GM23338 (cell line): ENCODE measurements at regions not wholly inside any gene's neighbourhood (a gene's known extent, or its start where the extent isn't known, plus 50 kb on each side); places are given as distances from the start of the nearest gene placed in this dataset.

Experiments
- ATAC-seq: fragments of 200-7000 bp; cut with Tn5 transposase; 3 replicates; pipeline ENCODE4 v1.9.1; 2020
- DNase-seq: peaks from one replicate; pipeline ENCODE4 v3.0.0-alpha.2; 2015; ENCODE audit warnings: low spot score
- H2AFZ ChIP-seq: fragments of 200-600 bp; sonication (generic); 2 replicates; pipeline ENCODE4 v1.8.0; 2016; ENCODE audit warnings: antibody characterized with exemption, mild to moderate bottlenecking, moderate library complexity
- H3F3A ChIP-seq: fragments of 200-600 bp; sonication (generic); replicated peaks from 2 replicates; pipeline ENCODE4 v1.8.0; 2017; ENCODE audit warnings: antibody characterized with exemption, mixed run types, low read depth
- H3K27ac ChIP-seq: fragments of 200-600 bp; sonication (generic); 2 replicates; pipeline ENCODE4 v1.6.1; 2016; ENCODE audit warnings: low read depth
- H3K27me3 ChIP-seq: fragments of 200-600 bp; sonication (generic); 2 replicates; pipeline ENCODE4 v1.8.0; 2016; ENCODE audit warnings: mild to moderate bottlenecking, mixed run types, moderate library complexity; ENCODE audit not compliant: insufficient read depth
- H3K36me3 ChIP-seq: fragments of 200-600 bp; sonication (generic); 2 replicates; pipeline ENCODE4 v1.8.0; 2016; ENCODE audit warnings: mild to moderate bottlenecking; ENCODE audit not compliant: insufficient read depth
- H3K4me1 ChIP-seq: fragments of 200-600 bp; sonication (generic); 2 replicates; pipeline ENCODE4 v1.8.0; 2016; ENCODE audit warnings: mild to moderate bottlenecking, moderate library complexity; ENCODE audit not compliant: insufficient read depth
- H3K4me2 ChIP-seq: fragments of 200-600 bp; sonication (generic); 2 replicates; pipeline ENCODE4 v1.7.1; 2017; ENCODE audit warnings: mixed run types
- H3K4me3 ChIP-seq: fragments of 200-600 bp; sonication (generic); 2 replicates; pipeline ENCODE4 v1.6.1; 2016; ENCODE audit warnings: mixed run types
- H3K79me2 ChIP-seq: fragments of 200-600 bp; sonication (generic); replicated peaks from 2 replicates; pipeline ENCODE4 v1.8.0; 2017; ENCODE audit warnings: mild to moderate bottlenecking; ENCODE audit not compliant: insufficient read depth
- H3K9me2 ChIP-seq: fragments of 200-600 bp; sonication (generic); 2 replicates; pipeline ENCODE4 v1.8.0; 2017; ENCODE audit not compliant: insufficient read depth
- H4K20me1 ChIP-seq: fragments of 200-600 bp; sonication (generic); replicated peaks from 2 replicates; pipeline ENCODE4 v1.8.0; 2017; ENCODE audit warnings: mild to moderate bottlenecking; ENCODE audit not compliant: insufficient read depth
- H3K27ac Mint-ChIP-seq: 2 replicates; pipeline ENCODE4 v1.8.0; 2020; ENCODE audit warnings: inconsistent platforms, mild to moderate bottlenecking, moderate library complexity, mixed read lengths
- H3K27me3 Mint-ChIP-seq: 3 replicates; pipeline ENCODE4 v1.8.0; 2022; ENCODE audit warnings: low read depth, mild to moderate bottlenecking, moderate library complexity, mixed read lengths, inconsistent platforms; ENCODE audit not compliant: insufficient read depth, poor library complexity
- H3K36me3 Mint-ChIP-seq: 3 replicates; pipeline ENCODE4 v1.8.0; 2021; ENCODE audit warnings: low read depth, mild to moderate bottlenecking, inconsistent platforms, moderate library complexity, mixed read lengths
- H3K4me1 Mint-ChIP-seq: 3 replicates; pipeline ENCODE4 v1.8.0; 2020; ENCODE audit warnings: mild to moderate bottlenecking, inconsistent platforms, mixed read lengths
- H3K4me3 Mint-ChIP-seq: 3 replicates; pipeline ENCODE4 v1.8.0; 2021; ENCODE audit warnings: moderate library complexity, mild to moderate bottlenecking, inconsistent platforms, mixed read lengths
- H3K9me3 Mint-ChIP-seq: 3 replicates; pipeline ENCODE4 v1.8.0; 2020; ENCODE audit warnings: moderate library complexity, mild to moderate bottlenecking, inconsistent platforms, mixed read lengths
- CREB1 ChIP-seq: fragments of 250-450 bp; sonication (Bioruptor Pico); IDR thresholded peaks from 2 replicates; pipeline ENCODE4 v1.5.0; 2020; ENCODE audit warnings: low read depth, mild to moderate bottlenecking, moderate library complexity
- EZH2 ChIP-seq: fragments of 200-600 bp; sonication (generic); IDR thresholded peaks from one replicate; pipeline ENCODE4 v1.8.0; 2017; ENCODE audit warnings: antibody characterized with exemption, mild to moderate bottlenecking, low read depth; ENCODE audit not compliant: unreplicated experiment
- EZH2phosphoT487 ChIP-seq: fragments of 200-600 bp; sonication (generic); IDR thresholded peaks from one replicate; pipeline ENCODE4 v1.8.1; 2018; ENCODE audit warnings: antibody characterized with exemption; ENCODE audit not compliant: unreplicated experiment
- NANOG ChIP-seq: IDR thresholded peaks from 2 replicates; pipeline ENCODE4 v1.6.1; 2016; ENCODE audit warnings: antibody characterized with exemption, borderline replicate concordance
- POLR2AphosphoS5 ChIP-seq: IDR thresholded peaks from 2 replicates; pipeline ENCODE4 v1.6.1; 2016; ENCODE audit warnings: antibody characterized with exemption, low read depth
- REST ChIP-seq: IDR thresholded peaks from one replicate; pipeline ENCODE4 v1.6.1; 2018; ENCODE audit warnings: antibody characterized with exemption; ENCODE audit not compliant: unreplicated experiment
- ZNF114 ChIP-seq: fragments of 250-450 bp; sonication (Bioruptor Pico); IDR thresholded peaks from 2 replicates; pipeline ENCODE4 v1.5.0; 2020; ENCODE audit warnings: mild to moderate bottlenecking, moderate library complexity
- ZNF331 ChIP-seq: fragments of 250-450 bp; sonication (Bioruptor Pico); IDR thresholded peaks from 2 replicates; pipeline ENCODE4 v1.5.0; 2020; ENCODE audit warnings: low read depth, mild to moderate bottlenecking, moderate library complexity
- TF ChIP-seq, protein P1 (sequence below), 2 experiments: fragments of 200-600 bp in 1 of 2; sonication (generic) in 1 of 2; conservative IDR thresholded peaks; 2 replicates each; pipeline versions ENCODE4 v1.5.1 to v1.6.1; 2016 to 2017; ENCODE audit warnings: antibody characterized with exemption in 2 of 2, low read depth in 2 of 2, mild to moderate bottlenecking in 2 of 2, moderate library complexity in 1 of 2
- TF ChIP-seq, protein P2 (sequence below): fragments of 250-450 bp; sonication (Bioruptor Pico); IDR thresholded peaks from 2 replicates; pipeline ENCODE4 v1.5.0; 2020; ENCODE audit warnings: mild to moderate bottlenecking, moderate library complexity

DNA sequence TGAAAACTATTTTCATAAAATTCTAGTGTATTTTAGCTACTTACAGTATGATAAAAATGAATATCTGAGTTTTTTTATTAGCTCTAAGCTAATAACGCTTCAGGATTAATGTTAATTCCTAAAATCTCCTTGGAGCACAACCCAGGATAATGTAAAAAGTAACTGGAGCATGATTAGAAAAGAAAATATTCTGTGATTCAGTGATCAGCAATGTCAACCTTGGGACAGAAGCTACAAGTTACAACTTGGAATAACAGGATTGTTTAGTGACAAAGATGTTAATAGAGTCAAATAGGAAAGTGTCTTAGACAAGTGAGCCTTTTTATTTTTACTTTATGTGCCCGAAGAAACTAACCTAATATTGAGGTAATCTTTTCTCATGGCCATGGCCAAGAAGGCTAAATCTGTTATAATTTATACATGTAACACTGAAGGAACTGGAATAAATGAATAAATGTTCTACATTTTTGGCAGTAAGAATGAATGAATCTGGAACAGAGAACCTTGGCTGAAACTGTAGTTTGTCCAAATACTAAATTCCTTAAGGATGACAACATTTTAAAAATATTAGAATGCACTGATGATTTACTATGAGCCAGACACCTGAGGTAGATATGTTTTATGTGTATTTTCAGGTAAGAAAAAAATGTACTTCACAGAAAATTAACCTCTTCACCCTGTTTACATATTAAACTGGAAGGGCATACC is 994.0 kb downstream of the GRIK2 start:
- Histone ChIP-seq H3K4me3 (no peak overlapping the region), H2AFZ (no peak overlapping the region), H3K9me2 (0 out of 2 replicates have a peak, but pooled peaks cover 2% of the 10 kb centered on the region), H3K79me2 (no peaks in the 10 kb centered on the region), H3K4me1 (no peaks in the 10 kb centered on the region), H3K27ac (no peak overlapping the region), H3F3A (no peaks in the 10 kb centered on the region), H3K36me3 (no peaks in the 10 kb centered on the region), H3K4me2 (no peak overlapping the region), H4K20me1 (no peaks in the 10 kb centered on the region), H3K27me3 (no peaks in the 10 kb centered on the region)
- no peak for ATAC-seq
- Mint-ChIP-seq H3K36me3 (no peaks in the 10 kb centered on the region), H3K4me3 (no peak overlapping the region), H3K27me3 (no peaks in the 10 kb centered on the region), H3K27ac (no peak overlapping the region), H3K9me3 (no peaks in the 10 kb centered on the region), H3K4me1 (no peaks in the 10 kb centered on the region)
- DNase-seq, result no peak
- TF ChIP-seq ZNF114 (CRISPR knock-in tag), result no peak
- TF ChIP-seq EZH2, result no peak

GRCh38 chr6:102381203-102381602 is 987.7 kb downstream of the GRIK2 start:
- H3K27me3 Mint-ChIP-seq, result no peaks in the 10 kb centered on the region
- Histone ChIP-seq H3K27ac (no peak overlapping the region), H3K79me2 (no peaks in the 10 kb centered on the region), H4K20me1 (no peaks in the 10 kb centered on the region), H3K36me3 (no peaks in the 10 kb centered on the region), H3K4me1 (no peaks in the 10 kb centered on the region), H3K9me2 (no peaks in the 10 kb centered on the region), H3K4me2 (no peak overlapping the region), H2AFZ (no peak overlapping the region), H3K27me3 (no peaks in the 10 kb centered on the region), H3K4me3 (no peak overlapping the region), H3F3A (no peaks in the 10 kb centered on the region)
- no peaks in the 10 kb centered on the region for H3K36me3 Mint-ChIP-seq
- no peak overlapping the region for H3K4me3 Mint-ChIP-seq
- ATAC-seq, result no peak
- H3K27ac Mint-ChIP-seq, result no peak overlapping the region
- no peak for DNase-seq
- H3K9me3 Mint-ChIP-seq, result no peaks in the 10 kb centered on the region
- no peaks in the 10 kb centered on the region for H3K4me1 Mint-ChIP-seq
- TF ChIP-seq NANOG (no peak), CREB1 (CRISPR knock-in tag) (no peak), ZNF331 (CRISPR knock-in tag) (no peak), EZH2 (no peak), EZH2phosphoT487 (no peak), ZNF114 (CRISPR knock-in tag) (no peak), POLR2AphosphoS5 (no peak), REST (no peak)
- TF ChIP-seq, protein P1, sequence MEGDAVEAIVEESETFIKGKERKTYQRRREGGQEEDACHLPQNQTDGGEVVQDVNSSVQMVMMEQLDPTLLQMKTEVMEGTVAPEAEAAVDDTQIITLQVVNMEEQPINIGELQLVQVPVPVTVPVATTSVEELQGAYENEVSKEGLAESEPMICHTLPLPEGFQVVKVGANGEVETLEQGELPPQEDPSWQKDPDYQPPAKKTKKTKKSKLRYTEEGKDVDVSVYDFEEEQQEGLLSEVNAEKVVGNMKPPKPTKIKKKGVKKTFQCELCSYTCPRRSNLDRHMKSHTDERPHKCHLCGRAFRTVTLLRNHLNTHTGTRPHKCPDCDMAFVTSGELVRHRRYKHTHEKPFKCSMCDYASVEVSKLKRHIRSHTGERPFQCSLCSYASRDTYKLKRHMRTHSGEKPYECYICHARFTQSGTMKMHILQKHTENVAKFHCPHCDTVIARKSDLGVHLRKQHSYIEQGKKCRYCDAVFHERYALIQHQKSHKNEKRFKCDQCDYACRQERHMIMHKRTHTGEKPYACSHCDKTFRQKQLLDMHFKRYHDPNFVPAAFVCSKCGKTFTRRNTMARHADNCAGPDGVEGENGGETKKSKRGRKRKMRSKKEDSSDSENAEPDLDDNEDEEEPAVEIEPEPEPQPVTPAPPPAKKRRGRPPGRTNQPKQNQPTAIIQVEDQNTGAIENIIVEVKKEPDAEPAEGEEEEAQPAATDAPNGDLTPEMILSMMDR (conservative IDR thresholded peaks at IDR 0.05; ENCODE audit: low read depth in 2 of 2), result no peak
- TF ChIP-seq, protein P2, sequence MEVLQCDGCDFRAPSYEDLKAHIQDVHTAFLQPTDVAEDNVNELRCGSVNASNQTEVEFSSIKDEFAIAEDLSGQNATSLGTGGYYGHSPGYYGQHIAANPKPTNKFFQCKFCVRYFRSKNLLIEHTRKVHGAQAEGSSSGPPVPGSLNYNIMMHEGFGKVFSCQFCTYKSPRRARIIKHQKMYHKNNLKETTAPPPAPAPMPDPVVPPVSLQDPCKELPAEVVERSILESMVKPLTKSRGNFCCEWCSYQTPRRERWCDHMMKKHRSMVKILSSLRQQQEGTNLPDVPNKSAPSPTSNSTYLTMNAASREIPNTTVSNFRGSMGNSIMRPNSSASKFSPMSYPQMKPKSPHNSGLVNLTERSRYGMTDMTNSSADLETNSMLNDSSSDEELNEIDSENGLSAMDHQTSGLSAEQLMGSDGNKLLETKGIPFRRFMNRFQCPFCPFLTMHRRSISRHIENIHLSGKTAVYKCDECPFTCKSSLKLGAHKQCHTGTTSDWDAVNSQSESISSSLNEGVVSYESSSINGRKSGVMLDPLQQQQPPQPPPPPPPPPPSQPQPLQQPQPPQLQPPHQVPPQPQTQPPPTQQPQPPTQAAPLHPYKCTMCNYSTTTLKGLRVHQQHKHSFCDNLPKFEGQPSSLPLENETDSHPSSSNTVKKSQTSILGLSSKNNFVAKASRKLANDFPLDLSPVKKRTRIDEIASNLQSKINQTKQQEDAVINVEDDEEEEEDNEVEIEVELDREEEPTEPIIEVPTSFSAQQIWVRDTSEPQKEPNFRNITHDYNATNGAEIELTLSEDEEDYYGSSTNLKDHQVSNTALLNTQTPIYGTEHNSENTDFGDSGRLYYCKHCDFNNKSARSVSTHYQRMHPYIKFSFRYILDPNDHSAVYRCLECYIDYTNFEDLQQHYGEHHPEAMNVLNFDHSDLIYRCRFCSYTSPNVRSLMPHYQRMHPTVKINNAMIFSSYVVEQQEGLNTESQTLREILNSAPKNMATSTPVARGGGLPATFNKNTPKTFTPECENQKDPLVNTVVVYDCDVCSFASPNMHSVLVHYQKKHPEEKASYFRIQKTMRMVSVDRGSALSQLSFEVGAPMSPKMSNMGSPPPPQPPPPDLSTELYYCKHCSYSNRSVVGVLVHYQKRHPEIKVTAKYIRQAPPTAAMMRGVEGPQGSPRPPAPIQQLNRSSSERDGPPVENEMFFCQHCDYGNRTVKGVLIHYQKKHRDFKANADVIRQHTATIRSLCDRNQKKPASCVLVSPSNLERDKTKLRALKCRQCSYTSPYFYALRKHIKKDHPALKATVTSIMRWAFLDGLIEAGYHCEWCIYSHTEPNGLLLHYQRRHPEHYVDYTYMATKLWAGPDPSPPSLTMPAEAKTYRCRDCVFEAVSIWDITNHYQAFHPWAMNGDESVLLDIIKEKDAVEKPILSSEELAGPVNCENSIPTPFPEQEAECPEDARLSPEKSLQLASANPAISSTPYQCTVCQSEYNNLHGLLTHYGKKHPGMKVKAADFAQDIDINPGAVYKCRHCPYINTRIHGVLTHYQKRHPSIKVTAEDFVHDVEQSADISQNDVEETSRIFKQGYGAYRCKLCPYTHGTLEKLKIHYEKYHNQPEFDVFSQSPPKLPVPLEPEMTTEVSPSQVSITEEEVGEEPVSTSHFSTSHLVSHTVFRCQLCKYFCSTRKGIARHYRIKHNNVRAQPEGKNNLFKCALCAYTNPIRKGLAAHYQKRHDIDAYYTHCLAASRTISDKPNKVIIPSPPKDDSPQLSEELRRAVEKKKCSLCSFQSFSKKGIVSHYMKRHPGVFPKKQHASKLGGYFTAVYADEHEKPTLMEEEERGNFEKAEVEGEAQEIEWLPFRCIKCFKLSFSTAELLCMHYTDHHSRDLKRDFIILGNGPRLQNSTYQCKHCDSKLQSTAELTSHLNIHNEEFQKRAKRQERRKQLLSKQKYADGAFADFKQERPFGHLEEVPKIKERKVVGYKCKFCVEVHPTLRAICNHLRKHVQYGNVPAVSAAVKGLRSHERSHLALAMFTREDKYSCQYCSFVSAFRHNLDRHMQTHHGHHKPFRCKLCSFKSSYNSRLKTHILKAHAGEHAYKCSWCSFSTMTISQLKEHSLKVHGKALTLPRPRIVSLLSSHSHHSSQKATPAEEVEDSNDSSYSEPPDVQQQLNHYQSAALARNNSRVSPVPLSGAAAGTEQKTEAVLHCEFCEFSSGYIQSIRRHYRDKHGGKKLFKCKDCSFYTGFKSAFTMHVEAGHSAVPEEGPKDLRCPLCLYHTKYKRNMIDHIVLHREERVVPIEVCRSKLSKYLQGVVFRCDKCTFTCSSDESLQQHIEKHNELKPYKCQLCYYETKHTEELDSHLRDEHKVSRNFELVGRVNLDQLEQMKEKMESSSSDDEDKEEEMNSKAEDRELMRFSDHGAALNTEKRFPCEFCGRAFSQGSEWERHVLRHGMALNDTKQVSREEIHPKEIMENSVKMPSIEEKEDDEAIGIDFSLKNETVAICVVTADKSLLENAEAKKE (CRISPR knock-in tag), result no peak
